NCI-H748 treated with DMSO at 0.1 percent for 48 hours (cell line): ENCODE measurements at regions not wholly inside any gene's neighbourhood (a gene's known extent, or its start where the extent isn't known, plus 50 kb on each side); places are given as distances from the start of the nearest gene placed in this dataset.

Experiments
- DNase-seq: peaks from one replicate; lab custom pipeline; 2025; lab: John Stamatoyannopoulos, UW

DNA sequence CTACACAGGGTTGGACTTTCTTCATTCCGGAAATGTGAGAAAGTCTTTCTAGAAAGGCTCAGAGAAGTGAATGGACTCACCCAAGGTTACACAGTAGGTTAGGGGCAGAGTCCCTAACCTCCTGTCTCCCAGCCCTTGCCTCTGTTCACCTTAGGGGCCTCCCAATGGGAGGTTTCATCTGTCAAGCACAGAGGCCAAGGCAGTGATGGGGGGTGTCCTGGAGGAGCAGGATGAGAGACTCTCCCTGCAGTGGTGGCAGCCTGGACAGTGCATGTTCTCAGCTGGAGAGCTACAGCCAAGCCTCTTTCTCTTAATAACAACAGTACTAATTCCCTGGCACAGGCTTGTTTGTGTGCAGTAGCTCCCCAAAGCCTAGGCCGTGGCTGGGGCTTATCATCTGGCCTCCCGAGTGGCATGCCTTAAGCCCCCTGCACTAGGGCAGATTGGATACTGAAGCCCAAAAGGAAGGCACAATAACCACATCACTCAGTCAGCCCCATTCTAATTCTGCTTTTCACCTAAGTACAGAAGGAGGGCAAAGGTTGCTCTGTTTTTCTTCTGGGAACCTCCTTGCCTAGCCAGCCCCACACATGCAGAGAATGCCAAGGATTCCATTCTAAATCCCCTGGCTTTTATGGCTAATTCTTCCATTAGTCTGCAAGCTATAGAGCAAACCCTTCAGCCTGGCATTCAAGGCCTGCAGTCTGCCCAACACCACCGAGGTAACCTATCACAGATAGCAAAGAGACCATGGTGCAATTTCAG is 50.2 kb upstream of the XPA start:
- no peak for DNase-seq

GRCh38 chr9:97748525-97748924 is 51.4 kb upstream of the XPA start:
- DNase-seq: no peak

GRCh38 chr9:97749928-97750327 is 52.8 kb upstream of the XPA start:
- no peak for DNase-seq

GRCh38 chr9:97751531-97751930 is 54.4 kb upstream of the XPA start:
- no peak for DNase-seq

DNA sequence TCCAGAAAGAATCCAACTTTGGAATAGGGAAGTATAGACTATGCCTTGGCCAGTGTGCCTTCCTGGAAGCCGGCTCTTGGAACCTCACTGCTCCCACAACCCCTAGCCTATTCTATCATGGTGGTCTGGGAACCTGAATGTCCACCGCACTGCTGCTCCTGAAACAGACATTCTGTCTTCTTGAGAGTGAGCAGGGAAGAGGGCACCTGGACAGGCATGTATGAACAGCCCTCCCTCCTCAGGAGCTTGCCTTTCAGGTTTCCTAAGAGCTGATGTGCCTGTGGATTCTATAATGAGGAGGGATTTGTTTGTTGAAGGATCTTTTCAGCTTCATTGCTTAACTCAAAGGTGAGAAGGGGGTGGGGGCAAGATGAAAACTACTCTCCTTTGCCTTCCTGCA is 55.1 kb upstream of the XPA start:
- DNase-seq: no peak

GRCh38 chr9:97753364-97753763 is 56.2 kb upstream of the XPA start:
- DNase-seq: no peak

- no peak for DNase-seq
These were observed 56.8 kb upstream of the XPA start for GRCh38 chr9:97753975-97754374.

DNA sequence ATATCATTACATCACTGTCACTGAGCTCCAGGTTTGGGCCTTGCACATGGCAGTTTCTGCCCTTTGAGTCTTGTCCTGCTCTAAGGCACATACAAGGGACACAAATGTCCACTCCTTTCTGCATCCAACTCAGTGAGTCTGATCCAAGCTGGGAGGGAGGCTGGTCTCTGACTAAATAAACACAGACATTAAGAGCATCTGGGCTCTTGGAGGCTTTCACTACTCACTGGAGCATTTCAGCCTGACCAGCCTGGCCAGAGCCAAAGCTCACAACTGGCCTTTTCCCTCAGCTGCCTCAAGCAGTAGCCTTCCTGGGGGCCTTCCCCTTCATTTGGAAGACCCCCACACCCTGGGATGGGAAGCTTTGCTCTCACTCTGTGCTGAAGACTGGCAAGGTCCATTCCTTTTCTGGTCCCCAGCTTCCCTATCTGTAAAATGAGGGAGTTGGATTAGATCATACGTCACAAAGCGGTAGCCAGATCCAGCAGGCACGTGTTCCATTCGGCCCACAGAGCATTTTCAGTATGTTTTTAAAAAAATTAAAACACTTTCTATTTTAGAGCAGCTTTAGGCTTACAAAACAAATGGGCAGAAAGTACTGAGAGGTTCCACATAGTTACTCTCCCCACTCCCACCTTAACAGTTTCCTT is 58.6 kb upstream of the XPA start:
- DNase-seq: no peak

GRCh38 chr9:97756991-97757390 is 59.9 kb upstream of the XPA start:
- DNase-seq: no peak

DNA sequence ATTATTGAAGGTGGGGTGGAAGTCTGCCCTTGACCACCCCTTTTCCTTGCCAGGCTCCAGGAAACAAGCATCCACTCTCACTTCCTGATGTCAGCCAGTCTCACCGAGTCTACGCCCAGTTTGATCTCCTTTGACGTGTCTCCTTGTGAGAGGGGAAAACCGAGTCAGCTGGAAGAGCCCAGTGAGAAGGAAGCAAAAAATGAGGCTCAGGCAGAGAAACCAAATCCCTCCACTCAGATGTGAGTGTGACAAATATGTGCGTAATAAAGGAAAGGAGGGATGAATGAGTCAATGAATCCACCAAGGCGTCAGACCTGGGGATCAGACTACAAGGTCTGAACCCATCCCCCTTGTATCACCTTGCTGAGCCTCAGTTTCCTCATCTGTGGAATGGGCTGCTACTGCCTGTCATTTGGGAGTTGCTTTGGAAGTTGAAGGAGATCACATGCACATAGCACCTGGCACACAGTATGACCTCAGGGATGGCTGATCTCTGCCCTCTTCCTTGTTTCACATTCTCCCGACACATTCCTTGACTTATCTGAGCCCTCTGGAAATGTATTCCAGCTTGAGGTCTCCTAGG is 61.3 kb upstream of the XPA start:
- no peak for DNase-seq

GRCh38 chr9:97759581-97760288 is 62.6 kb upstream of the XPA start:
- no peak for DNase-seq

GRCh38 chr9:97761056-97761598 is 64.0 kb upstream of the XPA start:
- DNase-seq: no peak

DNA sequence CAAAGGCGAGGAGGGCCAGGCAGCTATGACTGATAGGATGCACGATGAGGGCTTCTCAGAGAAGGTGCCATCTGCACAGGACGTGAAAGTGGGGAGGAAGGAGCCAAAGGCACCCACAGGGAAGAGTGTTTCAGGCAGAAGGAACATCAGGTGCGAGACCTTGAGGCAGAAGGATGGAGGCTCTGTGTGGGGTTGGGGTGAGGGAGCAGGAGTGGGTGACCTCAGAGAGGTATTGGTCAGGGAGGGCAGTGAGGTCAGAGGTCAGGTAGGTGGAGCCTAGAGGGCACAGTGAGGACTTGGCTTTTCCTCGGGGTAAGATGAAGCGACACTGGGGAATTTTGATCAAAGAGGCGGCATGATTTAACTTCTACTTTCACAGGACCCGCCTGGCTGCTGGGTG is 64.7 kb upstream of the XPA start:
- DNase-seq: no peak

- DNase-seq: no peak
These were observed 66.7 kb upstream of the XPA start for GRCh38 chr9:97763874-97764273.

DNA sequence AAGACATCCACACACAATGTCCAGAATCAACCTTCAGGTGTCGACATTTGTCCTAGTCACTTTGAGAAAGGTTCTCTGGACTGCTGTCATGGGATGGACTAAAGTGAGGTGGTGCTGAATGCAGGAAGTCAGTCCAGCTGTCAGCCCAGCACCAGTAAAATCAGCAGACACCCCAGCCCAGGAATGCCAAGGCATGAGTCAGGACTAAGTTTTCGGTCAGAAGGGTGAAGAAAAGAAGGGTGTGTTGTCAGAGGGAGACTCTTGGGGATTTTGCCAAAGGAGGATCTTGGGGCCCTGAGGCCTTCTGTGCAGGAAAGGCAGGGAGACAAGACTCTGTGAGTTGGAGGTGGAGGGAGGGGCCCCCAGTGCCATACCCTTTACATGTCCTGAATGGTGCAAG is 69.0 kb upstream of the XPA start:
- no peak for DNase-seq

DNA sequence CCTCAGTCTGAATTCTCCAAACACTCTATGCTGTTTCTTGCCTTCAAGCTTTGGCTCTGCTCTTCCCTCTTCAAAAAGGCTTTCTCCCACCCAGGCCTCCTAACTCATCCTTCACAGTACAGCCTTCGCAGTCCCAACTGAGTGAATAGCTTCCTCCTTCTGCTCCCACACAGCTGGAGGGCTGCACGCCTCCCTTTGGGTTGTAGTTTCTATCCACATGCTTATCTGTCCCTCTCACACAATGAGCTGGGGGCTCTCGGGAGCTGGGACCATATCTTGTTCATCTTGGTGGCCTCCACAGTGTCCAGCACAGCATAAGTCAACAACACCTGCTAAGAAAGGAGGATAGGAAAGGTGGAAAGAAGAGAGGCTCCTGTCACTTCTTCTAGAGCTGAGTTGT is 69.5 kb upstream of the XPA start:
- no peak for DNase-seq

- DNase-seq: no peak
These were observed 70.8 kb upstream of the XPA start for GRCh38 chr9:97767891-97768290.

- no peak for DNase-seq
These were observed 71.6 kb upstream of the XPA start for GRCh38 chr9:97768746-97769145.

DNA sequence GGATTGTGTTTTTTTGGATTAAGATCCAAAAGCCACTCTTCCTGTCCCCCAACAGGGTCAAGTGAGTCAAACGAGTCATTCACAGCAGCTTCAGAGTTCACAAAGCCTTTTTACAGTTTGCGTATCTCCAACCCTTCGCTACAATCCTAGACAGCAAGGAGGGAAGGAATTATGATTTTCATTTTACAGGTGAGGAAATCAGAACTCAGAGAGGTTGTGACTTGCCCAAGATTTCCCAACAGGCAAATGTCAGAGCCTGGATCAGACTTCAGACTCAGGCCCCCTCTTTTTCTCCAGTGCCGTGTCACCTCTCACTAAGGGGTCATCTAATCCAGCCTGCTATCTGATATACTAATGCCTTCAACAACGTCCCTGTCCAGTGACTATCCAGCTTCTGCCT is 72.1 kb upstream of the XPA start:
- no peak for DNase-seq

- no peak for DNase-seq
These were observed 73.8 kb upstream of the XPA start for GRCh38 chr9:97770808-97771372.

GRCh38 chr9:97771641-97772040 is 74.5 kb upstream of the XPA start:
- DNase-seq: no peak

- DNase-seq: no peak
These were observed 75.0 kb upstream of the XPA start for GRCh38 chr9:97772145-97772544.
